AG09309 (cell line): ENCODE measurements at regions not wholly inside any gene's neighbourhood (a gene's known extent, or its start where the extent isn't known, plus 50 kb on each side); places are given as distances from the start of the nearest gene placed in this dataset.

Experiments
- DNase-seq: peaks from one replicate; pipeline ENCODE4 v3.0.0-alpha.2; 2010; ENCODE audit warnings: low read depth
- H3K4me3 ChIP-seq: 2 replicates; pipeline ENCODE4 v1.5.1; 2011; ENCODE audit warnings: mild to moderate bottlenecking, low read depth, low read length, moderate library complexity; ENCODE audit not compliant: control insufficient read depth
- CTCF ChIP-seq: IDR thresholded peaks from 2 replicates; pipeline ENCODE4 v1.5.1; 2011; ENCODE audit warnings: mild to moderate bottlenecking, low read depth, low read length, inconsistent platforms; ENCODE audit not compliant: insufficient read depth, control insufficient read depth; ENCODE audit errors: missing control alignments

- H3K4me3 ChIP-seq = no peak overlapping the region
- no peak for DNase-seq
- no peak for TF ChIP-seq CTCF
Measured at GRCh38 chr12:118737985-118738540, 243.3 kb upstream of the SRRM4 start.

GRCh38 chr12:118741194-118741593 is 240.1 kb upstream of the SRRM4 start:
- no peak for DNase-seq
- no peak overlapping the region for H3K4me3 ChIP-seq
- TF ChIP-seq CTCF = no peak

- H3K4me3 ChIP-seq = no peak overlapping the region
- DNase-seq = no peak
- no peak for TF ChIP-seq CTCF
Measured at GRCh38 chr12:118742431-118742830, 238.9 kb upstream of the SRRM4 start.

- no peak overlapping the region for H3K4me3 ChIP-seq
- no peak for DNase-seq
- TF ChIP-seq CTCF = no peak
Measured at GRCh38 chr12:118743896-118744700, 237.2 kb upstream of the SRRM4 start.

- H3K4me3 ChIP-seq = no peak overlapping the region
- TF ChIP-seq CTCF = no peak
- no peak for DNase-seq
Measured at GRCh38 chr12:118746176-118746575, 235.2 kb upstream of the SRRM4 start.

GRCh38 chr12:118746960-118747359 is 234.4 kb upstream of the SRRM4 start:
- no peak for TF ChIP-seq CTCF
- no peak overlapping the region for H3K4me3 ChIP-seq
- no peak for DNase-seq
